Muscle layer of duodenum (tissue), 2 donors: ENCODE measurements at regions not wholly inside any gene's neighbourhood (a gene's known extent, or its start where the extent isn't known, plus 50 kb on each side); places are given as distances from the start of the nearest gene placed in this dataset.
"Not testable (repeated sequence)": the region's sequence is repeated elsewhere in the genome, so short reads cannot be mapped to it uniquely, and the experiment has no call there.

Experiments
- H3K27ac ChIP-seq: one replicate; pipeline ENCODE4 v1.7.0; 2013; ENCODE audit warnings: mild to moderate bottlenecking, low read length
- H3K27me3 ChIP-seq: one replicate; pipeline ENCODE4 v1.7.0; 2013; ENCODE audit warnings: low read depth, mild to moderate bottlenecking, control low read depth, low read length
- H3K36me3 ChIP-seq, 2 donors: one replicate each; pipeline ENCODE4 v1.7.0; 2013; ENCODE audit warnings: low read length in 2 of 2, control low read depth in 1 of 2, mild to moderate bottlenecking in 1 of 2; ENCODE audit not compliant: insufficient read depth in 2 of 2, control insufficient read depth in 1 of 2
- H3K4me1 ChIP-seq, 2 donors: one replicate each; pipeline ENCODE4 v1.7.0; 2013; ENCODE audit warnings: low read length in 2 of 2, mild to moderate bottlenecking in 2 of 2, control low read depth in 1 of 2, moderate library complexity in 1 of 2; ENCODE audit not compliant: insufficient read depth in 2 of 2, control insufficient read depth in 1 of 2
- H3K4me3 ChIP-seq, 2 donors: one replicate each; pipeline ENCODE4 v1.7.0; 2013; ENCODE audit warnings: low read length in 2 of 2, low read depth in 1 of 2, mild to moderate bottlenecking in 1 of 2
- H3K9me3 ChIP-seq, 2 donors: one replicate each; pipeline ENCODE4 v1.7.0; 2013; ENCODE audit warnings: low read length in 2 of 2, control low read depth in 1 of 2, mild to moderate bottlenecking in 1 of 2; ENCODE audit not compliant: control insufficient read depth in 1 of 2
- donor health status: healthy.

GRCh38 chr4:146105464-146105863 is 70.1 kb upstream of the LSM6 start:
- H3K36me3 ChIP-seq: no peaks in the 10 kb centered on the region
- no peaks in the 10 kb centered on the region for H3K9me3 ChIP-seq
- no peak overlapping the region for H3K4me3 ChIP-seq
- H3K27me3 ChIP-seq: no peaks in the 10 kb centered on the region
- no peak overlapping the region for H3K27ac ChIP-seq
- H3K4me1 ChIP-seq: no peaks in the 10 kb centered on the region

DNA sequence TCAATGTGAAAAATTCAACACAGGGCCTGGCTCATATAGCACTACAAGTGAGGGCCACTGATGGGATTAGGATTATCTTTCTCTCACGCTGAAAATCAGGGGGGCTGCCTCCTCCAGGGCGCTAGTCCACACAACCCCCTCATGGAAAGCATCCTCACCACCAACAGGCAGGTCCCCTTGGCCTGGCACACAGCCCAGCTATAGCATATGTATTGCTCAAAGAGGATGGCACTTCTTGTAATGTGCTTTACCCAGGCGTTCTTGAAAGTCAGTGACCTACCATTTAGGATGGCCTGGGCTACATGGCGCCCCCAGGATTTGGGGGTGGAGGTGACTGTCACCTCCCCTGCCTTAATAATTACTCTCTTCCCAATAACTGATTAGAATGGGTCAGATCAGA is 71.0 kb upstream of the LSM6 start:
- Histone ChIP-seq H3K36me3 (no peaks in the 10 kb centered on the region), H3K4me3 (no peak overlapping the region), H3K4me1 (no peaks in the 10 kb centered on the region), H3K27ac (no peak overlapping the region), H3K27me3 (no peaks in the 10 kb centered on the region), H3K9me3 (no peaks in the 10 kb centered on the region)

DNA sequence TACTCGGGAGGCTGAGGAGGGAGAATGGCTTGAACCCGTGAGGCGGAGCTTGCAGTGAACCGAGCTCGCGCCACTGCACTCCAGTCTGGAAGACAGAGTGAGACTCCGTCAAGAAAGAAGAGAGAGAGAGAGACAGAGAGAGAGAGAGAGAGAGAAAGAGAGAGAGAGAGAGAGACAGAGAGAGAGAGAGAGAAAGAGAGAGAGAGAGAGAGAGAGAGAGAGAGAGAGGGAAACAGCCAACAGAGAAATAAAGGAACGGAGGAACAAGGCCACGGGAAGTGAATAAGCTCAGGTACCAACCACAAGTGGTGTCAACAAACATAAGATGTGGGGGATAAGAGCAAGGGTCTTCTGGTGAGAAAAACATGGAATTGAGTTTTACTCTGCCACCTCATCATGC is 71.5 kb upstream of the LSM6 start:
- not testable (repeated sequence) for H3K4me1 ChIP-seq, H3K27me3 ChIP-seq, H3K36me3 ChIP-seq, H3K9me3 ChIP-seq, H3K27ac ChIP-seq, H3K4me3 ChIP-seq

- Histone ChIP-seq H3K27me3 (no peaks in the 10 kb centered on the region), H3K9me3 (no peaks in the 10 kb centered on the region), H3K4me1 (no peaks in the 10 kb centered on the region), H3K27ac (no peak overlapping the region), H3K36me3 (no peaks in the 10 kb centered on the region), H3K4me3 (no peak overlapping the region)
Measured at GRCh38 chr4:146099585-146099984, 75.9 kb upstream of the LSM6 start.

DNA sequence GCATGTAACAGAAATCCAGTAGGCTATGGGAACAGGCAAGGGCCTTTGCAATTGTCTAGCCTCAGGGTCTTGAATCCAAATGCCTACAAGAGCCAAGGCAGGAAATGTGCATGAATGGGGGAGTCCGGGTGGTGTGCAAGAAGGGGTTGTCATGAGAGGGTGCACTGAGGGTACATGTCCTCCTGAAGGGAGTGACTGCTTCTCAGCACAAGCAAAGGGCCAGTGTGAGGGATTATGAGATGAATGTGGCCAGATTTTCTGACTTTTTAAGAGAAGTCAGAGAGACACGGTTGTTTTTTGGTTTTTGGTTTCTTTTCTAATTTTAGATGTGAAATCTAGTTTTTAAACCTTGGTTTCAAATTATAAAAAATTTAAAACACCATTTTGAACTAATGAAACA is 76.5 kb upstream of the LSM6 start:
- no peaks in the 10 kb centered on the region for H3K9me3 ChIP-seq
- no peaks in the 10 kb centered on the region for H3K4me1 ChIP-seq
- no peaks in the 10 kb centered on the region for H3K27me3 ChIP-seq
- no peaks in the 10 kb centered on the region for H3K36me3 ChIP-seq
- H3K4me3 ChIP-seq: no peak overlapping the region
- no peak overlapping the region for H3K27ac ChIP-seq

- Histone ChIP-seq H3K27ac (no peak overlapping the region), H3K9me3 (no peaks in the 10 kb centered on the region), H3K4me3 (no peak overlapping the region), H3K27me3 (no peaks in the 10 kb centered on the region), H3K4me1 (no peaks in the 10 kb centered on the region), H3K36me3 (no peaks in the 10 kb centered on the region)
Measured at GRCh38 chr4:146098397-146098796, 77.1 kb upstream of the LSM6 start.

- no peak overlapping the region for H3K27ac ChIP-seq
Measured at GRCh38 chr4:146096371-146096770, 79.1 kb upstream of the LSM6 start.

GRCh38 chr4:146095860-146096259 is 79.7 kb upstream of the LSM6 start:
- no peak overlapping the region for H3K27ac ChIP-seq
- no peaks in the 10 kb centered on the region for H3K27me3 ChIP-seq

More at GRCh38 chr4:146096371-146096770, 79.1 kb upstream of the LSM6 start:
- Histone ChIP-seq H3K27me3 (no peaks in the 10 kb centered on the region), H3K36me3 (no peaks in the 10 kb centered on the region), H3K4me1 (no peaks in the 10 kb centered on the region), H3K4me3 (no peak overlapping the region), H3K9me3 (no peaks in the 10 kb centered on the region)

GRCh38 chr4:146095091-146095690 is 80.3 kb upstream of the LSM6 start:
- Histone ChIP-seq H3K27me3 (no peaks in the 10 kb centered on the region), H3K27ac (no peak overlapping the region), H3K9me3 (no peaks in the 10 kb centered on the region), H3K4me1 (no peaks in the 10 kb centered on the region), H3K36me3 (no peaks in the 10 kb centered on the region), H3K4me3 (no peak overlapping the region)

More at GRCh38 chr4:146095860-146096259, 79.7 kb upstream of the LSM6 start:
- Histone ChIP-seq H3K4me3 (no peak overlapping the region), H3K36me3 (no peaks in the 10 kb centered on the region), H3K4me1 (no peaks in the 10 kb centered on the region), H3K9me3 (no peaks in the 10 kb centered on the region)

DNA sequence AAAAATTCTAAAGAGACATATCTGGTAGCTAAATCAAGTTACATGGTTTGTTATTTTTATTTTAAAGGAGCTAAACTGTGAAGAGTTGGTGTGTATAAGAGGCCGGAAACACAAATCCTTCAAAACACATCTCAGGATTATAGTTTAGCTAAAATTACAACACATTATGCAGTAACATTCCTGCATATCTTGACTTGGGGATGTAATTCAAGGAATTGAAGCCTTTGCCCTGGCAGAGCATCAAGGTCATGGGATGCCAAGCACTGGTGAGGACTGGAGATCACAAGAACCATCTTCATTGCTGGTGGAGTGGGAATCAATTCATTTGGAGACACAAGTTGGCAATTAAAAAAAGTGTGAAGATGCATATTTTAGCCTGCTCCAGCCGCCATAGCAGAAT is 86.8 kb upstream of the LSM6 start:
- Histone ChIP-seq H3K27me3 (no peaks in the 10 kb centered on the region), H3K27ac (no peak overlapping the region), H3K4me1 (no peaks in the 10 kb centered on the region), H3K36me3 (no peaks in the 10 kb centered on the region), H3K4me3 (no peak overlapping the region), H3K9me3 (no peaks in the 10 kb centered on the region)

DNA sequence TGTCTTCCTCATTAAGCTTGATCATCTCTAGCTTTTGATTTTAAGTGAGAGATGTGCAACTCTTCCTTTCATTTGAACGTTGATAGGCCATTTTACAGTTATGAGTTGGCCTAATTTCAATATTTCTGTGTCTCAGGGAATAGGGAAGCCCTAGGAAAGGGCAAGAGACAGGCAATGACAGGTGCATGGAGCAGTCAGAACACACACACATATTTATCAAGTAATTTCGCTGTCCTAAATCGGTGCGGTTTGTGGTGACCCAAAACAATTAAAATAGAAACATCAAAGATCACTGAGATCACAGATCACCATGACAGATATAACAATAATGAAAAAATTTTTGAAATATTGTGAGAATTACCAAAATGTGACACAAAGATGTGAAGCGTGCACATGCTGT is 87.7 kb upstream of the LSM6 start:
- H3K27me3 ChIP-seq: no peaks in the 10 kb centered on the region
- H3K36me3 ChIP-seq: no peaks in the 10 kb centered on the region
- H3K27ac ChIP-seq: no peak overlapping the region
- H3K4me1 ChIP-seq: no peaks in the 10 kb centered on the region
- no peak overlapping the region for H3K4me3 ChIP-seq
- no peaks in the 10 kb centered on the region for H3K9me3 ChIP-seq

- Histone ChIP-seq H3K36me3 (no peaks in the 10 kb centered on the region), H3K27ac (no peak overlapping the region), H3K9me3 (no peaks in the 10 kb centered on the region), H3K4me3 (no peak overlapping the region), H3K27me3 (no peaks in the 10 kb centered on the region), H3K4me1 (no peaks in the 10 kb centered on the region)
Measured at GRCh38 chr4:146076081-146076480, 99.4 kb upstream of the LSM6 start.
